HepG2 (cell line): ENCODE measurements at regions not wholly inside any gene's neighbourhood (a gene's known extent, or its start where the extent isn't known, plus 50 kb on each side); places are given as distances from the start of the nearest gene placed in this dataset.

Source experiments
- ATAC-seq: fragments of 200-7000 bp; cut with Tn5 transposase; 3 replicates; pipeline ENCODE4 v1.9.1; 2020; ENCODE audit warnings: mild to moderate bottlenecking, moderate library complexity
- BruUV-seq: library from RNA; stranded (reverse); fragments of 400-500 nt; replicated peaks from 2 replicates; lab custom pipeline; 2021; lab: Mats Ljungman, UMichigan
- CTCF ChIA-PET: fragments of 300-600 bp; formaldehyde crosslinking; extraction: SDS; loops from one replicate; lab custom pipeline; 2021; ENCODE audit warnings: low total read pairs, inconsistent platforms, low intra/inter-chr PET ratio; lab: Yijun Ruan, JAX
- POLR2A ChIA-PET: fragments of 350-600 bp; sonication (Branson Sonifier 250); formaldehyde crosslinking; loops from one replicate; lab custom pipeline; 2020; ENCODE audit warnings: antibody characterized with exemption, inconsistent platforms; lab: Yijun Ruan, JAX
- DNase-seq: peaks from one replicate; pipeline ENCODE4 v3.0.0-alpha.2; 2015; ENCODE audit warnings: low spot score
- FAIRE-seq: peaks from 3 replicates; lab custom pipeline; 2011; peaks lifted over from hg19 to GRCh38; lab: Jason Lieb, UNC
- H2AFZ ChIP-seq: one replicate; pipeline ENCODE4 v1.6.1; 2011; ENCODE audit warnings: low read length, inconsistent platforms
- H3K27ac ChIP-seq: fragments of 300-600 bp; 3 replicates; pipeline ENCODE4 v1.8.0; 2011; ENCODE audit warnings: mixed run types, mild to moderate bottlenecking, mixed read lengths, low read length, inconsistent platforms; ENCODE audit not compliant: insufficient read depth; ENCODE audit errors: extremely low read length
- H3K27me3 ChIP-seq, 2 experiments: fragments of 200-600 bp in 1 of 2; 2 replicates in 1 of 2; 3 replicates in 1 of 2; pipeline versions ENCODE4 v1.6.0 to v1.8.0; 2011; ENCODE audit warnings: low read length in 2 of 2, mild to moderate bottlenecking in 2 of 2, moderate library complexity in 2 of 2, inconsistent platforms in 1 of 2; ENCODE audit not compliant: insufficient read depth in 2 of 2, control insufficient read depth in 1 of 2
- H3K36me3 ChIP-seq, 2 experiments: fragments of 200-600 bp in 1 of 2; replicated peaks in 1 of 2; 2 replicates in 1 of 2; 3 replicates in 1 of 2; pipeline versions ENCODE4 v1.5.1 to v1.8.0; 2011; ENCODE audit warnings: low read length in 2 of 2, inconsistent platforms in 1 of 2; ENCODE audit not compliant: insufficient read depth in 2 of 2, control insufficient read depth in 1 of 2
- H3K4me1 ChIP-seq: 2 replicates; pipeline ENCODE4 v1.5.1; 2012; ENCODE audit warnings: low read length, inconsistent platforms; ENCODE audit not compliant: insufficient read depth
- H3K4me2 ChIP-seq: 2 replicates; pipeline ENCODE4 v1.6.0; 2011; ENCODE audit warnings: low read depth, low read length, inconsistent platforms
- H3K4me3 ChIP-seq, 3 experiments: fragments of 200-600 bp in 1 of 3; sonication (generic), shearing (Covaris generic) in 1 of 3; replicated peaks in 1 of 3; 2 replicates each; pipeline ENCODE4 v1.5.1; 2011 to 2016; ENCODE audit warnings: low read length in 3 of 3, inconsistent platforms in 2 of 3, low read depth in 2 of 3, mild to moderate bottlenecking in 2 of 3, control low read depth in 1 of 3, mixed read lengths in 1 of 3; ENCODE audit not compliant: insufficient read depth in 1 of 3
- H3K79me2 ChIP-seq: one replicate; pipeline ENCODE4 v1.6.1; 2011; ENCODE audit warnings: low read length, inconsistent platforms; ENCODE audit not compliant: insufficient read depth
- H3K9ac ChIP-seq: 2 replicates; pipeline ENCODE4 v1.6.0; 2011; ENCODE audit warnings: mild to moderate bottlenecking, low read depth, low read length, inconsistent platforms; ENCODE audit not compliant: insufficient read depth
- H3K9me3 ChIP-seq: 2 replicates; pipeline ENCODE4 v1.5.1; 2012; ENCODE audit warnings: mild to moderate bottlenecking, low read length
- H4K20me1 ChIP-seq: 2 replicates; pipeline ENCODE4 v1.6.0; 2011; ENCODE audit warnings: inconsistent platforms, mild to moderate bottlenecking, low read length, moderate library complexity; ENCODE audit not compliant: insufficient read depth
- AGO2 ChIP-seq: fragments of 200-400 bp; formaldehyde crosslinking; optimal IDR thresholded peaks from 2 replicates; pipeline ENCODE3; 2017; ENCODE audit warnings: mild to moderate bottlenecking, low read depth, low read length, moderate library complexity
- ETV5 ChIP-seq: IDR thresholded peaks from 2 replicates; pipeline ENCODE4 v1.6.1; 2018; ENCODE audit warnings: missing biosample characterization, missing genetic modification reagents, inconsistent platforms, borderline replicate concordance
- HMG20A ChIP-seq: IDR thresholded peaks from 2 replicates; pipeline ENCODE4 v1.6.1; 2016; ENCODE audit warnings: borderline replicate concordance
- MTA1 ChIP-seq: sonication (generic); formaldehyde crosslinking; IDR thresholded peaks from 2 replicates; pipeline ENCODE4 v1.4.0; 2020; ENCODE audit warnings: missing genetic modification reagents, mild to moderate bottlenecking, borderline replicate concordance
- MXD1 ChIP-seq: sonication (generic); formaldehyde crosslinking; IDR thresholded peaks from 2 replicates; pipeline ENCODE4 v1.4.0; 2020; ENCODE audit warnings: mild to moderate bottlenecking, missing genetic modification reagents
- MYC ChIP-seq: sonication (generic); formaldehyde crosslinking; IDR thresholded peaks from 2 replicates; pipeline ENCODE4 v1.9.0; 2021; ENCODE audit warnings: missing genetic modification reagents, borderline replicate concordance
- PHF20 ChIP-seq: sonication (generic); formaldehyde crosslinking; IDR thresholded peaks from 2 replicates; pipeline ENCODE4 v1.5.0; 2020; ENCODE audit warnings: mild to moderate bottlenecking, missing genetic modification reagents
- REPIN1 ChIP-seq: sonication (generic); formaldehyde crosslinking; IDR thresholded peaks from 2 replicates; pipeline ENCODE4 v1.8.0; 2022; ENCODE audit warnings: missing genetic modification reagents, low read depth, mild to moderate bottlenecking, borderline replicate concordance
- SMC3 ChIP-seq: IDR thresholded peaks from 2 replicates; pipeline ENCODE4 v1.6.1; 2011; ENCODE audit warnings: low read length, improper control_type of control experiment
- SNAI1 ChIP-seq: sonication (generic); formaldehyde crosslinking; IDR thresholded peaks from 2 replicates; pipeline ENCODE4 v1.5.0; 2020; ENCODE audit warnings: mild to moderate bottlenecking, missing genetic modification reagents, borderline replicate concordance
- STAG1 ChIP-seq: sonication (generic); formaldehyde crosslinking; IDR thresholded peaks from 2 replicates; pipeline ENCODE4 v1.4.0; 2020; ENCODE audit warnings: missing genetic modification reagents
- ZKSCAN8 ChIP-seq: IDR thresholded peaks from 2 replicates; pipeline ENCODE4 v1.6.1; 2016; ENCODE audit warnings: borderline replicate concordance, missing genetic modification reagents, missing compliant biosample characterization
- ZNF274 ChIP-seq: sonication (generic); formaldehyde crosslinking; IDR thresholded peaks from 2 replicates; pipeline ENCODE4 v1.5.1; 2020; ENCODE audit warnings: mild to moderate bottlenecking, missing genetic modification reagents
- ZNF329 ChIP-seq: sonication (generic); formaldehyde crosslinking; IDR thresholded peaks from 2 replicates; pipeline ENCODE4 v1.9.0; 2021; ENCODE audit warnings: low read depth, mild to moderate bottlenecking, missing genetic modification reagents
- ZNF431 ChIP-seq: sonication (generic); formaldehyde crosslinking; IDR thresholded peaks from 2 replicates; pipeline ENCODE4 v1.9.0; 2022; ENCODE audit warnings: missing genetic modification reagents, low read depth, mild to moderate bottlenecking, borderline replicate concordance
- WGBS: methylation state at CpG from one replicate; pipeline ENCODE4 v1.1.6; 2017; ENCODE audit warnings: low lambda C conversion rate; 5-methylcytosine and 5-hydroxymethylcytosine counted together
- in situ Hi-C: cut with HindIII; loops from 2 replicates; pipeline ENCODE4 v1.10.0; 2017; ENCODE audit warnings: low pct_unique_long_range_greater_than_20kb; ENCODE audit not compliant: extremely low pct_ligation_motif_present
- intact Hi-C: fragments of 100-400 bp; cut with micrococcal nuclease; formaldehyde crosslinking; loops from one replicate; pipeline ENCODE4 v1.10.0; 2022; ENCODE audit not compliant: unreplicated experiment
- TF ChIP-seq, protein P1 (sequence below): sonication (generic); formaldehyde crosslinking; IDR thresholded peaks from 2 replicates; pipeline ENCODE4 v1.5.1; 2020; ENCODE audit warnings: mild to moderate bottlenecking, missing genetic modification reagents, moderate library complexity
- TF ChIP-seq, protein P2 (sequence below): IDR thresholded peaks from 2 replicates; pipeline ENCODE4 v1.6.1; 2018; ENCODE audit warnings: missing genetic modification reagents, mild to moderate bottlenecking, missing compliant biosample characterization
- TF ChIP-seq, protein P3 (sequence below): sonication (generic); formaldehyde crosslinking; IDR thresholded peaks from 2 replicates; pipeline ENCODE4 v1.4.0; 2020; ENCODE audit warnings: missing genetic modification reagents

GRCh38 chr17:63023049-63023448 lies 57.0 kb downstream of the TANC2 start (continued):
- TF ChIP-seq, protein P1, sequence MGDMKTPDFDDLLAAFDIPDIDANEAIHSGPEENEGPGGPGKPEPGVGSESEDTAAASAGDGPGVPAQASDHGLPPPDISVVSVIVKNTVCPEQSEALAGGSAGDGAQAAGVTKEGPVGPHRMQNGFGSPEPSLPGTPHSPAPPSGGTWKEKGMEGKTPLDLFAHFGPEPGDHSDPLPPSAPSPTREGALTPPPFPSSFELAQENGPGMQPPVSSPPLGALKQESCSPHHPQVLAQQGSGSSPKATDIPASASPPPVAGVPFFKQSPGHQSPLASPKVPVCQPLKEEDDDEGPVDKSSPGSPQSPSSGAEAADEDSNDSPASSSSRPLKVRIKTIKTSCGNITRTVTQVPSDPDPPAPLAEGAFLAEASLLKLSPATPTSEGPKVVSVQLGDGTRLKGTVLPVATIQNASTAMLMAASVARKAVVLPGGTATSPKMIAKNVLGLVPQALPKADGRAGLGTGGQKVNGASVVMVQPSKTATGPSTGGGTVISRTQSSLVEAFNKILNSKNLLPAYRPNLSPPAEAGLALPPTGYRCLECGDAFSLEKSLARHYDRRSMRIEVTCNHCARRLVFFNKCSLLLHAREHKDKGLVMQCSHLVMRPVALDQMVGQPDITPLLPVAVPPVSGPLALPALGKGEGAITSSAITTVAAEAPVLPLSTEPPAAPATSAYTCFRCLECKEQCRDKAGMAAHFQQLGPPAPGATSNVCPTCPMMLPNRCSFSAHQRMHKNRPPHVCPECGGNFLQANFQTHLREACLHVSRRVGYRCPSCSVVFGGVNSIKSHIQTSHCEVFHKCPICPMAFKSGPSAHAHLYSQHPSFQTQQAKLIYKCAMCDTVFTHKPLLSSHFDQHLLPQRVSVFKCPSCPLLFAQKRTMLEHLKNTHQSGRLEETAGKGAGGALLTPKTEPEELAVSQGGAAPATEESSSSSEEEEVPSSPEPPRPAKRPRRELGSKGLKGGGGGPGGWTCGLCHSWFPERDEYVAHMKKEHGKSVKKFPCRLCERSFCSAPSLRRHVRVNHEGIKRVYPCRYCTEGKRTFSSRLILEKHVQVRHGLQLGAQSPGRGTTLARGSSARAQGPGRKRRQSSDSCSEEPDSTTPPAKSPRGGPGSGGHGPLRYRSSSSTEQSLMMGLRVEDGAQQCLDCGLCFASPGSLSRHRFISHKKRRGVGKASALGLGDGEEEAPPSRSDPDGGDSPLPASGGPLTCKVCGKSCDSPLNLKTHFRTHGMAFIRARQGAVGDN (CRISPR knock-in tag), result no peak
- TF ChIP-seq STAG1 (CRISPR knock-in tag), result no peak
- TF ChIP-seq SMC3, result no peak
- no peak for TF ChIP-seq HMG20A (CRISPR knock-in tag)

GRCh38 chr17:63024201-63024600 lies 58.2 kb downstream of the TANC2 start:
- no peak for FAIRE-seq
- no peak overlapping the region for H3K4me3 ChIP-seq
- no TSS peak for BruUV-seq
- H3K4me2 ChIP-seq, result no peak overlapping the region
- no peaks in the 10 kb centered on the region for H4K20me1 ChIP-seq
- H3K79me2 ChIP-seq, result no peaks in the 10 kb centered on the region
- H3K27me3 ChIP-seq, result peaks cover 0 to 5% of the 10 kb centered on the region in 2 experiments; a peak in 1 of 5 replicates
- DNase-seq, result no peak
- no peaks in the 10 kb centered on the region for H3K4me1 ChIP-seq
- ATAC-seq, result no peak
- H3K27ac ChIP-seq, result no peak overlapping the region
- H3K9me3 ChIP-seq, result no peaks in the 10 kb centered on the region
- no peak overlapping the region for H3K9ac ChIP-seq
- H2AFZ ChIP-seq, result no peak overlapping the region
- POLR2A ChIA-PET, result no interaction called here
- WGBS, result 11% methylated on average over 4 of the region's 4 CpGs
- TF ChIP-seq ZKSCAN8 (CRISPR knock-in tag), result no peak
- TF ChIP-seq PHF20 (CRISPR knock-in tag), result no peak
- no peak for TF ChIP-seq MYC (CRISPR knock-in tag)
- TF ChIP-seq SNAI1 (CRISPR knock-in tag), result no peak
- TF ChIP-seq, protein P2, sequence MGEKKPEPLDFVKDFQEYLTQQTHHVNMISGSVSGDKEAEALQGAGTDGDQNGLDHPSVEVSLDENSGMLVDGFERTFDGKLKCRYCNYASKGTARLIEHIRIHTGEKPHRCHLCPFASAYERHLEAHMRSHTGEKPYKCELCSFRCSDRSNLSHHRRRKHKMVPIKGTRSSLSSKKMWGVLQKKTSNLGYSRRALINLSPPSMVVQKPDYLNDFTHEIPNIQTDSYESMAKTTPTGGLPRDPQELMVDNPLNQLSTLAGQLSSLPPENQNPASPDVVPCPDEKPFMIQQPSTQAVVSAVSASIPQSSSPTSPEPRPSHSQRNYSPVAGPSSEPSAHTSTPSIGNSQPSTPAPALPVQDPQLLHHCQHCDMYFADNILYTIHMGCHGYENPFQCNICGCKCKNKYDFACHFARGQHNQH (CRISPR knock-in tag), result no peak
- TF ChIP-seq MTA1, result no peak
- no peak for TF ChIP-seq MXD1 (CRISPR knock-in tag)
- no peak for TF ChIP-seq AGO2
- no peak for TF ChIP-seq REPIN1 (CRISPR knock-in tag)
- no peak for TF ChIP-seq ZNF431 (CRISPR knock-in tag)
- TF ChIP-seq ETV5 (CRISPR knock-in tag), result no peak
- TF ChIP-seq, protein P3, sequence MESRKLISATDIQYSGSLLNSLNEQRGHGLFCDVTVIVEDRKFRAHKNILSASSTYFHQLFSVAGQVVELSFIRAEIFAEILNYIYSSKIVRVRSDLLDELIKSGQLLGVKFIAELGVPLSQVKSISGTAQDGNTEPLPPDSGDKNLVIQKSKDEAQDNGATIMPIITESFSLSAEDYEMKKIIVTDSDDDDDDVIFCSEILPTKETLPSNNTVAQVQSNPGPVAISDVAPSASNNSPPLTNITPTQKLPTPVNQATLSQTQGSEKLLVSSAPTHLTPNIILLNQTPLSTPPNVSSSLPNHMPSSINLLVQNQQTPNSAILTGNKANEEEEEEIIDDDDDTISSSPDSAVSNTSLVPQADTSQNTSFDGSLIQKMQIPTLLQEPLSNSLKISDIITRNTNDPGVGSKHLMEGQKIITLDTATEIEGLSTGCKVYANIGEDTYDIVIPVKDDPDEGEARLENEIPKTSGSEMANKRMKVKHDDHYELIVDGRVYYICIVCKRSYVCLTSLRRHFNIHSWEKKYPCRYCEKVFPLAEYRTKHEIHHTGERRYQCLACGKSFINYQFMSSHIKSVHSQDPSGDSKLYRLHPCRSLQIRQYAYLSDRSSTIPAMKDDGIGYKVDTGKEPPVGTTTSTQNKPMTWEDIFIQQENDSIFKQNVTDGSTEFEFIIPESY, result no peak
- TF ChIP-seq ZNF329 (CRISPR knock-in tag), result no peak
- TF ChIP-seq ZNF274 (CRISPR knock-in tag), result no peak
- intact Hi-C loops, result no loop called here
- in situ Hi-C loops, result no loop called here
- H3K36me3 ChIP-seq, result no peaks in the 10 kb centered on the region
- CTCF ChIA-PET, result no interaction called here
